ENCODE measurements at regions not wholly inside any gene's neighbourhood (a gene's known extent, or its start where the extent isn't known, plus 50 kb on each side); places are given as distances from the start of the nearest gene placed in this dataset.

GRCh38 chr12:67391656-67392055 is 122.5 kb downstream of the CAND1 start:
- DNase-seq (ENCODE audit: extremely low read depth in 1 of 4, low spot score in 3 of 4) (no peak), ATAC-seq (no peak), FAIRE-seq (no peak)
- H3K4me1 ChIP-seq (replicated peaks in 1 of 2; ENCODE audit: control insufficient read depth in 2 of 2, insufficient read depth in 2 of 2, low read length in 2 of 2) = no peaks in the 10 kb centered on the region
- in situ Hi-C loops (cut with MboI) = no loop called here
- no peaks in the 10 kb centered on the region for H3K36me3 ChIP-seq (ENCODE audit: control insufficient read depth, insufficient read depth, low read length)
- no peaks in the 10 kb centered on the region for H3K9me3 ChIP-seq (replicated peaks; ENCODE audit: control insufficient read depth, insufficient read depth, low read depth, low read length)
- H3K4me3 ChIP-seq = no peak overlapping the region
- no peak overlapping the region for H3K9ac ChIP-seq (ENCODE audit: insufficient read depth in 1 of 2, low read depth in 2 of 2, low read length in 2 of 2)
- H3K27me3 ChIP-seq (ENCODE audit: control insufficient read depth in 2 of 2, insufficient read depth in 2 of 2, low read length in 2 of 2) = peaks cover 0 to 5% of the 10 kb centered on the region in 2 experiments; a peak in 3 of 5 replicates
- H4K20me1 ChIP-seq (replicated peaks; ENCODE audit: control insufficient read depth, insufficient read depth, low read length) = no peaks in the 10 kb centered on the region
- intact Hi-C loops (cut with micrococcal nuclease) = no loop called here
- H2AFZ ChIP-seq (ENCODE audit: low read depth, low read length) = no peak overlapping the region
- BruUV-seq (replicated peaks) = no TSS peak
- no peak overlapping the region for H3K4me2 ChIP-seq (ENCODE audit: insufficient read depth, low read length)
- no peaks in the 10 kb centered on the region for H3K79me2 ChIP-seq (ENCODE audit: control insufficient read depth, insufficient read depth, low read length)
- POLR2A ChIA-PET = no interaction called here
- CTCF ChIA-PET (ENCODE audit: low intra/inter-chr PET ratio) = interaction anchor here (0.5 kb wide), 1 partner anchor 302 kb away, joined by 3 read pairs; no protein-coding TSS in a partner anchor
- no peaks in the 10 kb centered on the region for H3K9me1 ChIP-seq (ENCODE audit: control insufficient read depth, insufficient read depth, low read length)
- no peak for TF ChIP-seq MAX (CRISPR knock-in tag; IDR thresholded peaks at IDR 0.05)
- peak; percentile 40 for TF ChIP-seq RBM25 (IDR thresholded peaks at IDR 0.05; ENCODE audit: low read depth, low read length, severe bottlenecking)
- no peak overlapping the region for H3K27ac ChIP-seq (ENCODE audit: extremely low read depth, low read depth, low read length)
- 0% methylated on average over 2 of the region's 2 CpGs for WGBS (ENCODE audit: insufficient coverage, low coverage, missing lambda C conversion rate)

- in situ Hi-C loops (cut with MboI) (no loop called here), intact Hi-C loops (cut with micrococcal nuclease) (no loop called here)
- H2AFZ ChIP-seq (ENCODE audit: low read depth, low read length) = no peak overlapping the region
- no peaks in the 10 kb centered on the region for H3K4me1 ChIP-seq (replicated peaks in 1 of 2; ENCODE audit: control insufficient read depth in 2 of 2, insufficient read depth in 2 of 2, low read length in 2 of 2)
- H3K9me3 ChIP-seq (replicated peaks; ENCODE audit: control insufficient read depth, insufficient read depth, low read depth, low read length) = no peaks in the 10 kb centered on the region
- no peak overlapping the region for H3K4me2 ChIP-seq (ENCODE audit: insufficient read depth, low read length)
- BruUV-seq (replicated peaks) = no TSS peak
- H3K79me2 ChIP-seq (ENCODE audit: control insufficient read depth, insufficient read depth, low read length) = no peaks in the 10 kb centered on the region
- ChIA-PET CTCF (ENCODE audit: low intra/inter-chr PET ratio) (no interaction called here), POLR2A (no interaction called here)
- no peak overlapping the region for H3K4me3 ChIP-seq
- no peak for FAIRE-seq
- DNase-seq (ENCODE audit: extremely low read depth in 1 of 4, low spot score in 3 of 4) = no peak
- ATAC-seq = peak; percentile 69
- H3K9ac ChIP-seq (ENCODE audit: insufficient read depth in 1 of 2, low read depth in 2 of 2, low read length in 2 of 2) = no peak overlapping the region
- no peaks in the 10 kb centered on the region for H3K36me3 ChIP-seq (ENCODE audit: control insufficient read depth, insufficient read depth, low read length)
- H3K27me3 ChIP-seq (ENCODE audit: control insufficient read depth in 2 of 2, insufficient read depth in 2 of 2, low read length in 2 of 2) = peaks cover 0 to 5% of the 10 kb centered on the region in 2 experiments; a peak in 3 of 5 replicates
- H3K9me1 ChIP-seq (ENCODE audit: control insufficient read depth, insufficient read depth, low read length) = no peaks in the 10 kb centered on the region
- TF ChIP-seq ETS2 (tag; IDR thresholded peaks at IDR 0.05; ENCODE audit: borderline replicate concordance, poor library complexity, severe bottlenecking) (no peak), SETDB1 (IDR thresholded peaks at IDR 0.05; ENCODE audit: low read length) (no peak), BCL6 (CRISPR knock-in tag; IDR thresholded peaks at IDR 0.05) (no peak), STAG1 (CRISPR knock-in tag; IDR thresholded peaks at IDR 0.05; ENCODE audit: borderline replicate concordance) (no peak), USF1 (CRISPR knock-in tag; IDR thresholded peaks at IDR 0.05) (no peak), LARP7 (IDR thresholded peaks at IDR 0.05) (no peak), ZC3H11A (IDR thresholded peaks at IDR 0.05; ENCODE audit: low read depth, low read length) (no peak), ZBED1 (IDR thresholded peaks at IDR 0.05) (no peak)
- 0% methylated on average over 6 of the region's 6 CpGs for WGBS (ENCODE audit: insufficient coverage, low coverage, missing lambda C conversion rate)
- H3K27ac ChIP-seq (ENCODE audit: extremely low read depth, low read depth, low read length) = no peak overlapping the region
- H4K20me1 ChIP-seq (replicated peaks; ENCODE audit: control insufficient read depth, insufficient read depth, low read length) = no peaks in the 10 kb centered on the region
Observed at GRCh38 chr12:67394550-67394949, 125.4 kb downstream of the CAND1 start.

Data from K562 (cell line).